ENCODE measurements at regions not wholly inside any gene's neighbourhood (a gene's known extent, or its start where the extent isn't known, plus 50 kb on each side); places are given as distances from the start of the nearest gene placed in this dataset.

DNA sequence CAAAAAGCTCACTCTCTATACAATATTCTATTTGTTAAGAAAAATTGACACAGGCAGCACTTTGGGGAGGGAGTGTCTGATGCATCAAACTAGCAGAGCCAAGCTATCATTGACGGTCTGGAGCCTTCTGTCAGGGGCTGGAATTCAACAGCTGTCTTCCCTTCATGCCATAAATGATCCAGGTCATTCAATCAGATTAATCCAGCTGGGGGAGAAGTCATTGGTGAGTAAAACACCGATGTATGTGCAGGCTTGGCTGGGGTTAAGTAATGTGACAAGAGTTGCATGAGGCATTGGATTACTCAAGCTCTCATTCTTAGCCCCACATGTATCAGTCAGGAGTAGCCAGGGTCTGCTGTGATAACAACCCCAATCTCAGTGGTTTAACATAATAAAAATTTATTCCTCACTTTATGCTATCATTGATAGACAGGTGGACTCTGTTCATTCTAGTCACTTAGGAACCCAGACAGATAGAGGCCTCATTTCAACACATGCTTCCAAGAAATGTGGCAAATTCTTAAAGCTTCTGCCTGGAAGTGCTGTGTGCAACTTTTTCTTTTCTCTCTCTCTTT, 118.1 kb upstream of the GADD45A start:
- TF ChIP-seq POLR2AphosphoS5 (IDR thresholded peaks at IDR 0.05): no peak
- TF ChIP-seq CTCF (IDR thresholded peaks at IDR 0.05; ENCODE audit: poor library complexity, severe bottlenecking): no peak
- no peak for TF ChIP-seq RAD21 (conservative IDR thresholded peaks at IDR 0.05)
- no peak for TF ChIP-seq TAF1 (IDR thresholded peaks at IDR 0.05; ENCODE audit: low read depth)

Measured in neural cell (in vitro differentiated cells).